ENCODE measurements at regions not wholly inside any gene's neighbourhood (a gene's known extent, or its start where the extent isn't known, plus 50 kb on each side); places are given as distances from the start of the nearest gene placed in this dataset.

DNA sequence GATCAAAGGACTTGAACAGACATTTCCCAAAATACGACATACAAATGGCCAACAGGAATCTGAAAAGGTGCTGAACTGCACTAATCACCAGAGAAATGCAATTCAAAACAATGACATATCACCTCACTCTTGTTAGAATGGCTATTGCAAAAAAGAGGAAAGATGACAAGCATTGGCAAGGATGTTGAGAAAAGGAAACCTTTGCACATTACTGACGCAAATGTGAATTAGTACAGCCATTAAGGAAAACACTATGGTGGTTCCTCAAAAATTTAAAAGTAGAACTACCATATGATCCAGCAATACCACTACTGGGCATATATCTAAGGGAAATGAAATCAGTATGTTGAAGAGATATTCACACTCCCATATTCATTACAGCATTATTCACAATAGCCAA is 57.7 kb upstream of the ASPRV1 start:
- no peak for DNase-seq (ENCODE audit: low read depth, low spot score)
- peaks cover 7% of the 10 kb centered on the region for H3K9me3 ChIP-seq (ENCODE audit: control insufficient read depth, insufficient read depth, low read length)
- CTCF ChIA-PET = no interaction called here
- no peak overlapping the region for H3K4me3 ChIP-seq (ENCODE audit: low read depth, low read length)
- no peak overlapping the region for H3K27ac ChIP-seq (ENCODE audit: low read depth, low read length)
- no peaks in the 10 kb centered on the region for H3K27me3 ChIP-seq (ENCODE audit: control insufficient read depth, insufficient read depth, low read length)
- POLR2A ChIA-PET = no interaction called here
- TF ChIP-seq, protein P1, sequence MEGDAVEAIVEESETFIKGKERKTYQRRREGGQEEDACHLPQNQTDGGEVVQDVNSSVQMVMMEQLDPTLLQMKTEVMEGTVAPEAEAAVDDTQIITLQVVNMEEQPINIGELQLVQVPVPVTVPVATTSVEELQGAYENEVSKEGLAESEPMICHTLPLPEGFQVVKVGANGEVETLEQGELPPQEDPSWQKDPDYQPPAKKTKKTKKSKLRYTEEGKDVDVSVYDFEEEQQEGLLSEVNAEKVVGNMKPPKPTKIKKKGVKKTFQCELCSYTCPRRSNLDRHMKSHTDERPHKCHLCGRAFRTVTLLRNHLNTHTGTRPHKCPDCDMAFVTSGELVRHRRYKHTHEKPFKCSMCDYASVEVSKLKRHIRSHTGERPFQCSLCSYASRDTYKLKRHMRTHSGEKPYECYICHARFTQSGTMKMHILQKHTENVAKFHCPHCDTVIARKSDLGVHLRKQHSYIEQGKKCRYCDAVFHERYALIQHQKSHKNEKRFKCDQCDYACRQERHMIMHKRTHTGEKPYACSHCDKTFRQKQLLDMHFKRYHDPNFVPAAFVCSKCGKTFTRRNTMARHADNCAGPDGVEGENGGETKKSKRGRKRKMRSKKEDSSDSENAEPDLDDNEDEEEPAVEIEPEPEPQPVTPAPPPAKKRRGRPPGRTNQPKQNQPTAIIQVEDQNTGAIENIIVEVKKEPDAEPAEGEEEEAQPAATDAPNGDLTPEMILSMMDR (IDR thresholded peaks at IDR 0.05; ENCODE audit: low read depth, low read length) = no peak

DNA sequence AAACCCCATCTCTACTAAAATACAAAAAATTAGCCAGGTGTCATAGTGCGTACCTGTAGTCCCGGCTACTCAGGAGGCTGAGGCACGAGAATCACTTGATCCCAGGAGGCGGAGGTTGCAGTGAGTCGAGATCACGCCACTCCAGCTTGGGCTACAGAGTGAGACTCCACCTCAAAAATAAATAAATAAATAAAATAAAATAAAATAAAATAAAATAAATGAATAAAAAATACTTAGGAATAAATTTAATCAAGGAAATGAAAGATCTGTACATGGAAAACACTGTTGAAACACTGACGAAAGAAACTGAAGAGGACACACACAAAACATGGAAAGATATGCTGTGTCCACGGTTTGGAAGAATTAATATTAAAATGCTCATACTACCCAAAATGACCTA is 56.5 kb upstream of the ASPRV1 start:
- Histone ChIP-seq H3K9me3 (ENCODE audit: control insufficient read depth, insufficient read depth, low read length) (peaks cover 7% of the 10 kb centered on the region), H3K27me3 (ENCODE audit: control insufficient read depth, insufficient read depth, low read length) (no peaks in the 10 kb centered on the region), H3K27ac (ENCODE audit: low read depth, low read length) (no peak overlapping the region), H3K4me3 (ENCODE audit: low read depth, low read length) (no peak overlapping the region)
- TF ChIP-seq, protein P1 (IDR thresholded peaks at IDR 0.05; ENCODE audit: low read depth, low read length) = no peak
- ChIA-PET POLR2A (no interaction called here), CTCF (no interaction called here)
- no peak for DNase-seq (ENCODE audit: low read depth, low spot score)

DNA sequence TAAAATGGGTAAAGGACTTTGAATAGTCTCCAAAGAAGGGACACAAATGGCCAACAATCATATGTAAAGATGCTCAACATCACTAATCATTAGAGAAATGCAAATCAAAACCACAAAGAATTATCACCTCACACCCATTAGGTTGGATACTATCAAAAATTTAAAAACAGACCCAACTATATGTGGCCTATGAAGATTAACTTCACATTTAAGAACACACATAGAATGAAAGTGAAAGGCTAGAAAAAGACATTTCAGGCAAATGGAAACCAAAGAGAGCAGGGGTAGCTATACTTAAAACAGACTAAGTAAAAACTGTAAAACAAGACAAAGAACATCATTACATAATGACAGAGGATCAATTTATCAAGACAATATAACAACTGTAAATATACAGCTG is 53.5 kb upstream of the ASPRV1 start:
- Histone ChIP-seq H3K4me3 (ENCODE audit: low read depth, low read length) (no peak overlapping the region), H3K27me3 (ENCODE audit: control insufficient read depth, insufficient read depth, low read length) (no peaks in the 10 kb centered on the region), H3K27ac (ENCODE audit: low read depth, low read length) (no peak overlapping the region), H3K9me3 (ENCODE audit: control insufficient read depth, insufficient read depth, low read length) (peaks cover 7% of the 10 kb centered on the region)
- DNase-seq (ENCODE audit: low read depth, low spot score) = no peak
- ChIA-PET CTCF (interaction anchor here (0.5 kb wide), 1 partner anchor 17 kb away, joined by 4 read pairs; no protein-coding TSS in a partner anchor), POLR2A (no interaction called here)
- TF ChIP-seq, protein P1 (IDR thresholded peaks at IDR 0.05; ENCODE audit: low read depth, low read length) = no peak

DNA sequence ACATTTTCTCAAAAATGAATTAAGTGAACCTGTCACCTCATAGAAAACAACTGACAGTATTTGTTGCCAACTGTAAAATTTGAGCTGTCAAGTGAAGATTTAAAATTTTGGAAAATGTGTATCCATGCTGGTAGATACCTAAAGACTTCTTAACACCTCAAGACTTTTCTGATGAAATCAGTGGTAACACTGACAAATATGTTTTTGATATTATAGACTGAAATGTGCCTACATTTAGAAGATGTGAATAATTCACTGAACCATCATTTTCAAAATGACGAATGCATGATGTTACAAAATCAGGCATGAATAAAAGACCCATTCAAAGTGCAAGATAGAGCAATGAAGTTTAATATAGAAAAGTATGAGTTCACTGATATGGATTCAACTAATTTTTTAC is 51.5 kb upstream of the ASPRV1 start:
- no peak for DNase-seq (ENCODE audit: low read depth, low spot score)
- ChIA-PET CTCF (no interaction called here), POLR2A (no interaction called here)
- Histone ChIP-seq H3K4me3 (ENCODE audit: low read depth, low read length) (no peak overlapping the region), H3K9me3 (ENCODE audit: control insufficient read depth, insufficient read depth, low read length) (peaks cover 7% of the 10 kb centered on the region), H3K27ac (ENCODE audit: low read depth, low read length) (no peak overlapping the region), H3K27me3 (ENCODE audit: control insufficient read depth, insufficient read depth, low read length) (no peaks in the 10 kb centered on the region)
- TF ChIP-seq, protein P1 (IDR thresholded peaks at IDR 0.05; ENCODE audit: low read depth, low read length) = no peak

DNA sequence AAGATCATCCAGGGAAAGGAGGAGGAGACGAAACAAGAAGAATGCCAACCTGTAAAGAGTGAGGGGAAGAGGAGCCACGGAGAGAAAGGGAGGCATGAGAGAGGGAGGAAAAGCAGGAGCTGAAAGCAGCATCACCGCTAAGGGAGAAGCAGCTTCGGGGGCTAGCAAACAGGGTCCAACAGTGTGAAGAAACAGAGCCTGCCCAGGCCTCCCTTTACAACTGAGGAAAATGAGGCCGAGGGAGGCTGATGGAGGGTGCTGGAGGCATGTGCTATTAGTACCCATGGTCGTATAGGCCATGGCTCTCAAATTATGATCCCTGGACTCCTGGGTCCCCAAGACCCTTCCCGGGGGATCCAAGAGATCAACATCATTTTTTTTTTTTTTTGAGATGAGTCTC is 50.4 kb upstream of the ASPRV1 start:
- Histone ChIP-seq H3K4me3 (ENCODE audit: low read depth, low read length) (no peak overlapping the region), H3K27ac (ENCODE audit: low read depth, low read length) (no peak overlapping the region), H3K9me3 (ENCODE audit: control insufficient read depth, insufficient read depth, low read length) (peaks cover 3% of the 10 kb centered on the region), H3K27me3 (ENCODE audit: control insufficient read depth, insufficient read depth, low read length) (no peaks in the 10 kb centered on the region)
- DNase-seq (ENCODE audit: low read depth, low spot score) = no peak
- ChIA-PET POLR2A (no interaction called here), CTCF (no interaction called here)
- TF ChIP-seq, protein P1 (IDR thresholded peaks at IDR 0.05; ENCODE audit: low read depth, low read length) = no peak
